ENCODE measurements at regions not wholly inside any gene's neighbourhood (a gene's known extent, or its start where the extent isn't known, plus 50 kb on each side); places are given as distances from the start of the nearest gene placed in this dataset.

DNA sequence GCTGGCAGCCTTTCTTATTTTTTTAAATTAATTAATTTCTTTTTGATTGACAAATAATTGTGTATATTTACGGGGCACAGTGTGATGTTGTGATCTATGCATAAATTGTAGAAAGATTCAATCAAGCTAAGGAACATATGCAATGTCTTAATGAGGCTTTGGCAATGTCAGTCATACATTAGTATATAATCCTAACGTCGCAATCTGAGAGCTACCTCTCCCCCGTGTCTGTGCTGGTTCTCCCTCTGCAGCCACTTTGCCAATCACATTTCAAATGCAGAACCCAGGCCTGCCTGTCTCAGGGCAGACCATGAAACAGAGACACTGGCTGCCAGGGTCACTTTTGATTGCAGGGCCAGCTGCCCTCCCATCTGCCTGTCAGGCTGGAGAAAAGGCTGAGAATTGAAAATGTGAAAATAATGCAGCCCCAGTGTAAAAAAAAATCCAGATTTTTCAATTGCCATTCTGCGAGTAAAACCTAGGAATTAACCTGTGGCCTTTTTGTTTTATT, 56.3 kb downstream of the SLC24A2 start:
- DNase-seq = no peak

DNA sequence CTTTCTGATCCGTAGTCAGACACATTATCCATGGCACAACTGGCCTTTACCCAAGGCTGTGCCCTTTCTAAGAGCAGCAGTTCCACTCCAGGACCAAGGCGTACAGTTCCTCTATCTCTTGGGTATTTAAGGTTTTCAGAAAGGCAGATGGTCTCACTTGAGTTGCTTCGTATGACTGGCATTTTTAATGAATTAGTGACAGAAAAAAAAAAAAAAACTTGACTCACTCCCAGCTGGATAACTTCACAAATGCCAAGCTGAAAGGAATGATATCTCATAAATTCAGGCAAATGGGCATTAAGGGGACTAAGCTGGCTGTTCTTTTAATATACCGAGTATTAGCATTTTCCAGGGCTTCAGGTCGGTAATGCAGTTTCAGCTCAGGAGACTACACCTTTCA, 60.7 kb downstream of the SLC24A2 start:
- DNase-seq = no peak

- DNase-seq = no peak
Observed at GRCh38 chr9:19725970-19726369, 62.9 kb downstream of the SLC24A2 start.

DNA sequence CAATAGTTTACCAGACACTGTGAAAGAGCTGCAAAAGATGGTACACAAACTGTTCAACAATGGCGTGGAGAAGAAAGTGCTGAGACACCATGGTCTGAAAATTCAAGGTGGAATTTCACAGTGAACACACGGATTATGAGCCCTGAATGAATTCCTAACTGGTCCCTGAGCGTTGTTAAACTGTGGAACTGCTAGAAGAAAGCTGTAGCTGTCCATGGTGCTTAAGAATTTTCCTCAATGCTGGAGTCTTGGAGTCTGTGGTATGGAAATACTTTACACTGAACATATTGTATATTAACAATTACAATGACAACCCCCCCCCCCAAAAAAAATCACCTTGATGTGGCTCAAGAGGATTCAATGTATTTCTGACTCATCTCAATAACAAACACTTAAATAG, 68.5 kb downstream of the SLC24A2 start:
- DNase-seq = no peak

DNA sequence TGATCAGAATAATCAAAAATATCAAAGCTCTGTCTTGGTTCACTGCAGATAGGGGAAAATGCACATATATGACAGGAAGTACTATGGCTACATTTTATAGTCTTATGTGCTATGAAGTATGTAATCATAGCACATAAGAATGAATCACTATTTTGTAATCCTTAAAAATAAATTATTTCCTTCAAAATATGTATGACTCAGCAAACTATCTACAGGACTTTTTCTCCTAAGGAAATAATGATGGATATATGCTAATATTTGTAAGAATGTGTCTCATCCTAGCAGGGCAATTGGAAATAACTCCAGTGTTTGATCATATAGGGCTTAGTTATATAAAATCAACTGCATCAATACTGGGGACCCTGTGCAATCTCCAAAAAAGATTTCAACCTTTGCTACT, 85.1 kb downstream of the SLC24A2 start:
- no peak for DNase-seq

DNA sequence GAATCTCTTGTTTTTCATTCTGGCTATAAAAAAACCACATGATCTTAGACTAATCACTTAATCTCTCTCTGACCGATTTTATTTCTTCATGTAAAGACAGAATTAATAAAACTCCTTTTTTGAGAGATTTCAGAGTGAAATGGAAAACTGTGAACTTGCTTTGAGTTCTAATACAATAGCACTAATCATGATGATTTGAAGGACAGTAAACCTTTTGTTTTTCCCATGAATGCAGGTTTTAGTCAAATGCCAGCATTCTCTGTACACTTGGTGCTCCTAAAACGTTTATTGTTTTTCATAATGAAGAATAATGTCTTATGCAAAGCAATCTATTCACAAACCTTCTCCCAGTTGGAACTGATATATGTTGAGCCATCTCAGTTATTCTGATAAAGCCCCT, 86.8 kb downstream of the SLC24A2 start:
- DNase-seq = no peak

- DNase-seq = no peak
Observed at GRCh38 chr9:19701274-19701673, 87.6 kb downstream of the SLC24A2 start.

DNA sequence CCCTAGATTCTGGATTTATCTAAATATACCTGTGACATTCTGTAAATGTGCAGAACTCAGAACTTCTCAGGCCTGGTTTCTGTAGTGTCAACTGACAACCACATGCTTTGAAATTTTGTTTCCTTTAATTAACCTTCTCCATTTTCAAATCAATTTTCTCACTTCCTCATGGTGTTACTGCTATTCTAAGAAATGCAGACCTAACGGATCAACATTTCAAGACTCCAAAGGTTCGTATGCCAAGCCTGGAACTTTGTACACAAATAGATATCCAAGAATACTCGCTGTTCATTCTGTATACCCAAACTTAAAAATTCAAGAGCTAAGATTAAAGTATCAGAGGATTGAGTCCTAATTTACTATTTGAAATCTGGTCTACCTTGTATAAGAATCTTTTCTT, 88.1 kb downstream of the SLC24A2 start:
- no peak for DNase-seq

DNA sequence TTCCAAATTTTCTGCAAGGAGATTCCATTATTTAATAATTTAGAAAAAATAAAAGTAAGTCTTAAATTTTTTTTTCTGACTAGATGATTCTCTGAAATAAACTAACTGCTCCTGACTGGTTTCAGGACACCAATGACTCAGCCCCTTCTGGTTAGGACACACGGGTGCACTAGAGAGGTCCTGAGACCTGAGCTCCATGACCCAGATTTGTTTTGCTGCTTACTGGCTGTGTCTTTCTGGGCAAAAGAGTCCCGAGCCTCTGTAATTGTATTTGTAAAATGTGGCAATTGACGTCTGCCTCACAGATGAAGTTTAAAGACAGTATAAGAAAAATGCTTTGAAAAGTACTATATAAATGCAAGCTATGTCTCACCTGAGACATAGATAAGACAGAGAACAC, 89.1 kb downstream of the SLC24A2 start:
- no peak for DNase-seq

GRCh38 chr9:19698960-19699359, 89.9 kb downstream of the SLC24A2 start:
- DNase-seq = no peak

DNA sequence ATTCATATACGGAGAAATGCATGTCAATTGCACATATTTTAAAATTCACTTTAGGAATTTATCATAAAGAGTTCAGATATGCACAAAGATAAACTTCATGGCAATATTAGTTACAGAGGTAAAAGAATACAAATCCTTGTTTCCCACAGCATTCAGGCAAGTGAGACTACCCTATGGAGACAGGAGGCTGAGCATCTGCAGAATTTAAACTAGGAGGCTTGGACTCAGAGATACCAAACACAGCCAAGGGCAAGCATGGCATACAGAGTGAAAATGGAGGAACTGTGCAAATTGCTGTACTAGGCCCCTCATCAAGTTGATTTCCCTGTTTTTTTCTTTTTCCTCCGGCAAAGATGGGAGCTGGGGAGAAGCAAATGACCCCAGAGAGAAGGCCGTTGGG, 94.2 kb downstream of the SLC24A2 start:
- no peak for DNase-seq

DNA sequence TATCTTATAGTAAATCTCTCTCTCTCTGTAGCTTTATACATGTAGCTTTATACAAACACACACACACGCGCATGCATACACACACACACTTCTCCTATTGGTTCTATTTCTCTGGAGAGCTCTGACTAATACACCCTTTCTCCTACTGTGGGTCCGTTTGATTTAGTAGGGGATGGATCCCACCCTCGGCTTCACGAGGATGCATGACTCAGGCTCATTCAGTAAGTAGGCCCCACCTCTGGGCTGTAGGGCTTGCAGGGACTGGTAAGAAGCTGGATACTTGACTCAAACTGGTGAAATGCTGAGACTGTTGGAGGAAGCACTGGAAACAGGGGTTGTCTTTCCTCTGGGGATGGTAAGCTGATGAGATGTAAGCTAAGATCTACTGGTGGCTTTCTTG, 98.7 kb downstream of the SLC24A2 start:
- DNase-seq = no peak

DNA sequence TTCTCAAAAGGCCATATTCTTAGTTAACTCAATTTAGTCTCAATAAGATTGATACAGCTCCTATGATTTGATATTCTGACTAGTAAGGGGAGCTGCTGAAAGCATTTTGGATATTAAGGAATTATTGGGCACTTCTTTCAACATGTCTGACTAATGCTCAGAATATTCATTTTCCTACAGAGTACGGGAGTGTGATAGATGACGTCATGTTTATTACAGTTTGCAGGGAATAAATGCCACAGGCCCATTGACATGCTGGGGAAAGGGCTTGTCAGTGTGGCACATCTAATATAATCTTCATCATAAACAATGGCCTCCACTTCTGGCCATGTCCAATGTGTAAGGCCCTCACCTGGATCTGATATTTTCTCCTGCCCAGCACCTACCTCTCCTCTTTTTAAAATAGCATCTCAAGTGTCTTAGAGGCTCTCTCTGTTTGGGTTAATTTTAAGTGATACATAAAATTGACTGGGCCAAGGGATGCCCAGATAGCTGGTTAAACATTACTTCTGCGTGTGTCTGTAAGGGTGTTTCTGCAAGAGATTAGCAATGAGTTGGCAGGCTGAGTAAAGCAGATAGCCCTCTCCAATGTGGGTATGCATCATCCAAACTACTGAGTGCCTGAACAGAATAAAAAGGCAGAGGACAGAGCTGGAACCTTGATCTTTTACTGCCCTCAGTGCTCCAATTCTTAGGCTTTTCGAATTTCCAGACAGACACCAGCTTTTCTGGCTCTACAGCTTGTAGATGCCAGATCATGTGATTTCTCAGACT, 99.3 kb downstream of the SLC24A2 start:
- no peak for DNase-seq

DNA sequence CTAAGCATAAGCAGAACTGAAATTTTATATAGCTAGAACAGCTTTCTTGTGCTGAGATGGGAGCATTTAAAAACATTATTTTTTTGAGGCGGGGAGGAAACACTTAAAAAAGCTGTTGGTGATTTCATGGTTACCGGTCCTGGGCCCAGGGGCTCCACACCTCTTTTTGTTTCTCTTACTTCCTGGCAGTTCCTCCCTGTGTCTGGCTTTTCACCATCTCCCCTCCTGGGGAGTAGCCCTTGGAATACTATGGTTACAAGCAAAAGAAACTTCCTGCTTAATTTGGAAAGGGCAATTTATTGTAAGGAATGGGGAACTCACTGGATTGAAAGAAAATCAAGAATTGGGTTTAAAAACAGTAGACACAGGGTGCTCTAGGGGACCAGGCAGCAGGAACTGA, 105.1 kb downstream of the SLC24A2 start:
- DNase-seq = no peak

GRCh38 chr9:19682397-19682796, 106.4 kb downstream of the SLC24A2 start:
- DNase-seq = no peak

DNA sequence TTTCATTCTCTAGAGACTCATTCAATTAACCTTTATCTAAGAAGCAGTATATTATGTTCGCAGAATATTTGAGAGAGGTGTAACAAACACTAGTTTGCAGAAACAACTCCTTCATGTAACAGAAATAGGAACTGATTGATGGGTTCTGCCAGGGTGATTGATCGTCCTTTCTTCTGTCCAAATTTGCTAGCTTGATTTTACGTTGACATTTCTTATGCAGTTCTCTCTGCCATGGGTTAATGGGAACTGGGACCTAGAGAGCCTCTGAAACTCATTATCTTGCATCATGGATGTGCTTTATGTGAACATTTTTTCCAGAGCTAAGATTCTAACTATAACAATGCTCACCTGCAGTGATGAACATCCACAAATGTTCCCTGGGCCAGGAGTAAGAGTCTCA, 107.0 kb downstream of the SLC24A2 start:
- no peak for DNase-seq

GRCh38 chr9:19677924-19678323, 110.9 kb downstream of the SLC24A2 start:
- no peak for DNase-seq

GRCh38 chr9:19675492-19675891, 113.3 kb downstream of the SLC24A2 start:
- no peak for DNase-seq

DNA sequence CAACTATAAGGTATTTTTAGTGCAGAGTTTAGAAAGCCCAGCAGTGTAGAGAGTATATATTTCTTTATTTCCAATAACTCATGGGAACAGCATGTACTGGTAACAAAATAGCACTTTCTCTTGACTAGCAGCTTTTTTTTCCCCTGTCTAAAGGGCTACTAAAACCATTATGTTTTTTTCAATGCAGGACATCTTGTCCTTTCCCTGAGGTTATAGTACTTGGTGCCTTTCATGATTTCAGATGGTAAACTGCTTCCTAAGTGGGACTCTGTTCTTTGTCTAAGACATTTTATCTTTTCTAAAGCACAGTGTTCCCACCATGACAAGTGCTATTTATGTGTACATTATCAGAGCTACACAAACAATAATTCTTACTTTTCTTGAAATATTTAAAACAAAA, 122.3 kb downstream of the SLC24A2 start:
- DNase-seq = no peak

DNA sequence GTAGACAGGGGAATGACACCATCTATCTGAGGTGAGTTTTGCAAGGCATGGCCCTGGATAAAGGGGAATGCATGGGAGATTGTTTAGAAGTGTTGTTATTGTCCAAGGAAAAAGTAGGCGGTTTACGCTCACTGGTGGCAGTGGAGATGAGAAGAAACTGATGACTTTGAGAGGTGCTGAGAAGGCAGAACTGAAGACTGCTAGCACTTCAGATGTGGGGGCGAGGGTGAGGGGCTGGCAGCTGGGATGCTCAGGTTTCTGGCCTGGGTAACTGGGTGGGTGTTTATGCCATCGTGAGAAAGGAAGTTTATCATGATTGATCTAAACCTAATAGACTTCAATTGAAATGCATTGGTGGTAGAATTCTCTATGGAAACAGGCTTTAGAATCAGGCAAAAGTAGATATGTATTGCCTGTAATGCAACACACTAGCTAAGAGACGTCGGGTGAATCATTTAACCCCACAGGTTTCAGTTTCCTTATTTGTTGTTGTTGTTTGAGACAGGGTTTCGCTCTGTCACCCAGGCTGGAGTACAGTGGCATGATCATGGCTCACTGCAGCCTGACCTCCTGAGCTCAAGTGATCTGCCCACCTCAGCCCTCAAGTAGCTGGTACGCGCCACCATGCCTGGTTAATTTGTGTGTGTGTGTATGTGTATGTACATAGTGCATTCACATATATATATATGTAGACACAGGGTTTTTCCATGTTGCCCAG, 123.5 kb downstream of the SLC24A2 start:
- DNase-seq = no peak

GRCh38 chr9:19663570-19663969, 125.3 kb downstream of the SLC24A2 start:
- no peak for DNase-seq

DNA sequence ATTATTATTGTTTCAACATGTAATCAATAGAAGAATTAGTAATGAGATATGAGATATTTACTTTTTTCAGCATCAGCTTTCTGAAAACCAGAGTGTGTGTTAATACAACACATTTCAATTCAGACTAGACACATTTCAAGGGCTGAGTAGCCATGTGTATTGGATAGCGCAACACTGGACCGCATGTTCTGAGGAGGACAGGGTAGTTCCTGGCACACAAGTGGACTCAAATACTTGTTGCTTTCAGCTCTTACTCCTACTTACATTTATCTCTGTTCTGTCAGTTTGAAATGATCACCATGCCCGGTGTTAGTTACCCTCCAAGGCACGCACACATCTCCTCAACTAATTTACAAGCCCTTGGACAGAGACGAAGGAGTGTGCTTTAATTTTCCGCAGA, 126.6 kb downstream of the SLC24A2 start:
- no peak for DNase-seq

- no peak for DNase-seq
Observed at GRCh38 chr9:19660019-19660418, 128.8 kb downstream of the SLC24A2 start.

GRCh38 chr9:19656704-19657103, 132.1 kb downstream of the SLC24A2 start:
- DNase-seq = no peak

DNA sequence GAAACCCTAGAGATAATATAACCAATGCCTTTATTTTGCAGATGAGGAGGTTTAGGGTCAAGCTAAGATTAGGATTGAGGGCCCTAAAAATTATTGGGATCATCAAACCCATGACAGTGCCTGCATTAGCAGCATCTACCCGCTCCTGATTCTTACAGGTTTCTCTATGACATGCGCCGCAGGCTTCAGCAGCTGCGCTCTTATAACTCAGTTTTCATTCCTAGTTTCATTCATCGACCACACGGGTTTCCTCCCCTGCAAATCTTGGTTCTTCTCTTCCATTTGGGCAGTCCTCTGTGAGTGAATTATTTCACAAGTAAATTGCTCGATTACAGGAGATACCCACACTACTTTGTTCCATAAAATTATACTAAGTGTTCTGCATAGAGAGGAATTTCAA, 137.2 kb downstream of the SLC24A2 start:
- DNase-seq = no peak

All from NCI-H1092 treated with DMSO at 0.1 percent for 48 hours (cell line).